Lung (tissue), 11 donors: ENCODE measurements at regions not wholly inside any gene's neighbourhood (a gene's known extent, or its start where the extent isn't known, plus 50 kb on each side); places are given as distances from the start of the nearest gene placed in this dataset.
A peak's percentile ranks its signal among the peaks of the same experiment; 100 is the strongest.

Source experiments
- ATAC-seq: fragments of 200-7000 bp; cut with Tn5 transposase; one replicate; pipeline ENCODE4 v1.9.1; 2020; ENCODE audit warnings: moderate number of reproducible peaks; ENCODE audit not compliant: insufficient read depth, low FRiP score
- DNase-seq, 3 donors: peaks; one replicate each; pipeline ENCODE4 v3.0.0-alpha.2; 2013 to 2017
- H3K27ac ChIP-seq, 2 donors: one replicate each; pipeline ENCODE4 v1.5.1; 2013; ENCODE audit warnings: mild to moderate bottlenecking in 2 of 2, moderate library complexity in 2 of 2, control low read depth in 1 of 2, inconsistent platforms in 1 of 2, low read depth in 1 of 2, low read length in 1 of 2
- H3K27me3 ChIP-seq, 3 donors: one replicate each; pipeline ENCODE4 v1.5.1; 2013; ENCODE audit warnings: low read length in 2 of 3; ENCODE audit not compliant: control insufficient read depth in 3 of 3, insufficient read depth in 3 of 3
- H3K36me3 ChIP-seq, 4 donors: one replicate each; pipeline ENCODE4 v1.5.1; 2013; ENCODE audit warnings: low read length in 4 of 4, mild to moderate bottlenecking in 1 of 4, moderate library complexity in 1 of 4; ENCODE audit not compliant: control insufficient read depth in 4 of 4, insufficient read depth in 4 of 4
- H3K4me1 ChIP-seq, 5 donors: one replicate each; pipeline ENCODE4 v1.5.1; 2013; ENCODE audit warnings: low read length in 5 of 5, mild to moderate bottlenecking in 2 of 5, moderate library complexity in 1 of 5; ENCODE audit not compliant: control insufficient read depth in 5 of 5, insufficient read depth in 5 of 5
- H3K4me3 ChIP-seq: one replicate; pipeline ENCODE4 v1.5.1; 2013; ENCODE audit warnings: mild to moderate bottlenecking, control low read depth, moderate library complexity
- H3K9ac ChIP-seq, 2 donors: one replicate each; pipeline ENCODE4 v1.5.1; 2013; ENCODE audit warnings: low read length in 2 of 2, control low read depth in 1 of 2; ENCODE audit not compliant: insufficient read depth in 1 of 2
- H3K9me3 ChIP-seq, 4 donors: one replicate each; pipeline ENCODE4 v1.5.1; 2013; ENCODE audit warnings: low read length in 3 of 4, mild to moderate bottlenecking in 1 of 4, moderate library complexity in 1 of 4; ENCODE audit not compliant: control insufficient read depth in 4 of 4, insufficient read depth in 3 of 4
- WGBS, 2 donors: extraction: QIAGEN DNeasy Blood & Tissue Kit; methylation state at CpG; one replicate each; pipeline ENCODE4 v1.1.7; 2013; 5-methylcytosine and 5-hydroxymethylcytosine counted together
- TF ChIP-seq, protein P1 (sequence below): IDR thresholded peaks from 2 replicates; pipeline ENCODE4 v1.5.1; 2012; ENCODE audit warnings: mild to moderate bottlenecking; ENCODE audit errors: control extremely low read depth, extremely low read depth
- donor health status: control.
- donor health status: control.
- donor health status: Bipolar disorder and iron deficiency.
- donor health status: healthy.
- donor health status: DM: yes; HTN: yes; CAD: no.

DNA sequence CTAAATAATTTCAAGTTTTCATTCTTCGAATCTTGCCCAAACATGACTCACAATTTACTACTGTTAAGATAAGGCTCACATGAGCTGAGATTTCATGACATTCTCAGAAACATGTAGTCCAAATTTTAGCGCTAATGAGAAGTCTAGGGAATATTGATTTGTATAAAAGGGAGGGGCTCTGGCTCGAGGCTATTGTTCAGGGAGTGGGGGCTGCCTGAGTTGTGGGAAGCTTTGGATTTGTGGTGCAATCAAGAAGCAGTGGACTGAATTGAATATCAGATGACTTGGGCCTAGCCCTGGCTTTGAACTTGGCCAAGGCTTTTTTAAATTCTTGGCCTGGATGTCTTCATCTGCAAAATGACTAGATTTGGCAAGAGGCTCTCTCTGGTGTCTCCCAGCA lies 674.9 kb upstream of the FANCL start:
- Histone ChIP-seq H3K27me3 (no peaks in the 10 kb centered on the region), H3K9me3 (no peaks in the 10 kb centered on the region), H3K27ac (no peak overlapping the region), H3K4me1 (no peaks in the 10 kb centered on the region), H3K9ac (no peak overlapping the region), H3K4me3 (no peak overlapping the region), H3K36me3 (no peaks in the 10 kb centered on the region)
- ATAC-seq: no peak
- TF ChIP-seq, protein P1, sequence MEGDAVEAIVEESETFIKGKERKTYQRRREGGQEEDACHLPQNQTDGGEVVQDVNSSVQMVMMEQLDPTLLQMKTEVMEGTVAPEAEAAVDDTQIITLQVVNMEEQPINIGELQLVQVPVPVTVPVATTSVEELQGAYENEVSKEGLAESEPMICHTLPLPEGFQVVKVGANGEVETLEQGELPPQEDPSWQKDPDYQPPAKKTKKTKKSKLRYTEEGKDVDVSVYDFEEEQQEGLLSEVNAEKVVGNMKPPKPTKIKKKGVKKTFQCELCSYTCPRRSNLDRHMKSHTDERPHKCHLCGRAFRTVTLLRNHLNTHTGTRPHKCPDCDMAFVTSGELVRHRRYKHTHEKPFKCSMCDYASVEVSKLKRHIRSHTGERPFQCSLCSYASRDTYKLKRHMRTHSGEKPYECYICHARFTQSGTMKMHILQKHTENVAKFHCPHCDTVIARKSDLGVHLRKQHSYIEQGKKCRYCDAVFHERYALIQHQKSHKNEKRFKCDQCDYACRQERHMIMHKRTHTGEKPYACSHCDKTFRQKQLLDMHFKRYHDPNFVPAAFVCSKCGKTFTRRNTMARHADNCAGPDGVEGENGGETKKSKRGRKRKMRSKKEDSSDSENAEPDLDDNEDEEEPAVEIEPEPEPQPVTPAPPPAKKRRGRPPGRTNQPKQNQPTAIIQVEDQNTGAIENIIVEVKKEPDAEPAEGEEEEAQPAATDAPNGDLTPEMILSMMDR: no peak
- 70 to 83% methylated on average over 3 of the region's 3 CpGs for WGBS, 2 donors
- DNase-seq: no peak

- TF ChIP-seq, protein P1: no peak
- Histone ChIP-seq H3K4me3 (no peak overlapping the region), H3K36me3 (no peaks in the 10 kb centered on the region), H3K4me1 (no peaks in the 10 kb centered on the region), H3K27ac (no peak overlapping the region), H3K9ac (no peak overlapping the region), H3K27me3 (no peaks in the 10 kb centered on the region), H3K9me3 (no peaks in the 10 kb centered on the region)
- no peak for ATAC-seq
- WGBS, 2 donors: 83 to 86% methylated on average over 6 of the region's 6 CpGs
- no peak for DNase-seq
Observed at GRCh38 chr2:58914733-58915505, 673.8 kb upstream of the FANCL start.

- whole genome bisulfite sequencing, 2 donors: 52 to 73% methylated on average over 6 of the region's 6 CpGs
- Histone ChIP-seq H3K4me3 (no peak overlapping the region), H3K36me3 (no peaks in the 10 kb centered on the region), H3K9ac (peak overlapping the region in 1 of 2 donors; percentile 9), H3K4me1 (peaks cover 0 to 3% (median 0%) of the 10 kb centered on the region in 5 donors), H3K27ac (no peak overlapping the region), H3K27me3 (no peaks in the 10 kb centered on the region), H3K9me3 (no peaks in the 10 kb centered on the region)
- TF ChIP-seq, protein P1: no peak
- no peak for ATAC-seq
- no peak for DNase-seq
Observed at GRCh38 chr2:58913082-58913726, 672.1 kb upstream of the FANCL start.
